Testis (tissue), 2 donors: ENCODE measurements at regions not wholly inside any gene's neighbourhood (a gene's known extent, or its start where the extent isn't known, plus 50 kb on each side); places are given as distances from the start of the nearest gene placed in this dataset.

ENCODE experiments used
- DNase-seq: peaks from one replicate; pipeline ENCODE4 v3.0.0-alpha.2; 2019
- H3K27ac ChIP-seq, 2 donors: fragments of 200-600 bp; sonication (generic); one replicate each; pipeline ENCODE4 v1.5.1; 2019
- H3K27me3 ChIP-seq: fragments of 200-600 bp; sonication (generic); one replicate; pipeline ENCODE4 v1.5.1; 2019
- H3K36me3 ChIP-seq: fragments of 200-600 bp; sonication (generic); one replicate; pipeline ENCODE4 v1.5.1; 2017; ENCODE audit warnings: low read depth; ENCODE audit errors: missing control alignments
- H3K4me1 ChIP-seq: fragments of 200-600 bp; sonication (generic); one replicate; pipeline ENCODE4 v1.5.1; 2019
- H3K4me3 ChIP-seq, 2 donors: fragments of 200-600 bp; sonication (generic); one replicate each; pipeline ENCODE4 v1.5.1; 2017 to 2019
- H3K9me3 ChIP-seq: fragments of 200-600 bp; sonication (generic); one replicate; pipeline ENCODE4 v1.5.1; 2017
- CTCF ChIP-seq, 3 experiments: fragments of 450-650 bp in 2 of 3; fragments of 200-600 bp in 1 of 3; sonication (generic) in 1 of 3; IDR thresholded peaks; one replicate each; pipeline ENCODE4 v1.5.1; 2016 to 2019; ENCODE audit warnings: antibody characterized with exemption in 3 of 3, mild to moderate bottlenecking in 2 of 3, moderate library complexity in 1 of 3
- POLR2A ChIP-seq: fragments of 450-650 bp; IDR thresholded peaks from one replicate; pipeline ENCODE4 v1.6.1; 2017; ENCODE audit warnings: antibody characterized with exemption, mild to moderate bottlenecking, moderate library complexity
- WGBS, 2 donors: methylation state at CpG; one replicate each; pipeline ENCODE4 v1.1.5; 2018; 5-methylcytosine and 5-hydroxymethylcytosine counted together
- intact Hi-C: fragments of 100-400 bp; cut with DNase I; formaldehyde crosslinking; loops from one replicate; pipeline ENCODE4 v1.15.1; 2023; ENCODE audit warnings: low total_unique reads

GRCh38 chr6:156556811-156557210 lies 220.4 kb upstream of the ARID1B start:
- Histone ChIP-seq H3K27me3 (no peaks in the 10 kb centered on the region), H3K36me3 (no peaks in the 10 kb centered on the region), H3K9me3 (no peaks in the 10 kb centered on the region), H3K4me1 (no peaks in the 10 kb centered on the region), H3K27ac (no peak overlapping the region), H3K4me3 (no peak overlapping the region)
- DNase-seq, result no peak
- TF ChIP-seq POLR2A, result no peak
- intact Hi-C loops, result no loop called here
- 91 to 94% methylated on average over 5 of the region's 5 CpGs for WGBS, 2 donors

- 94% methylated on average over 2 of the region's 2 CpGs for WGBS, 2 donors
- intact Hi-C loops, result no loop called here
Observed at GRCh38 chr6:156555116-156555515, 222.1 kb upstream of the ARID1B start.

GRCh38 chr6:156554160-156554559 lies 223.0 kb upstream of the ARID1B start:
- no peak for TF ChIP-seq CTCF (IDR thresholded peaks at IDR 0.05)
- TF ChIP-seq POLR2A, result no peak
- H3K27ac ChIP-seq, result no peak overlapping the region
- no peaks in the 10 kb centered on the region for H3K36me3 ChIP-seq
- DNase-seq, result no peak
- intact Hi-C loops, result no loop called here
- no peaks in the 10 kb centered on the region for H3K27me3 ChIP-seq
- no peak overlapping the region for H3K4me3 ChIP-seq
- WGBS, 2 donors, result 74 to 84% methylated on average over 5 of the region's 5 CpGs
- H3K9me3 ChIP-seq, result no peaks in the 10 kb centered on the region
- no peaks in the 10 kb centered on the region for H3K4me1 ChIP-seq

More at GRCh38 chr6:156555116-156555515, 222.1 kb upstream of the ARID1B start:
- Histone ChIP-seq H3K36me3 (no peaks in the 10 kb centered on the region), H3K4me1 (no peaks in the 10 kb centered on the region), H3K27ac (no peak overlapping the region), H3K27me3 (no peaks in the 10 kb centered on the region), H3K4me3 (no peak overlapping the region), H3K9me3 (no peaks in the 10 kb centered on the region)
- TF ChIP-seq CTCF (IDR thresholded peaks at IDR 0.05) (no peak), POLR2A (no peak)
- no peak for DNase-seq

- no peak overlapping the region for H3K4me3 ChIP-seq
- no peak overlapping the region for H3K27ac ChIP-seq
- H3K9me3 ChIP-seq, result no peaks in the 10 kb centered on the region
- WGBS, 2 donors, result 87 to 90% methylated on average over 9 of the region's 9 CpGs
- TF ChIP-seq POLR2A, result no peak
- TF ChIP-seq CTCF (IDR thresholded peaks at IDR 0.05), result no peak
- H3K4me1 ChIP-seq, result no peaks in the 10 kb centered on the region
- no peak for DNase-seq
- no peaks in the 10 kb centered on the region for H3K36me3 ChIP-seq
- intact Hi-C loops, result no loop called here
- H3K27me3 ChIP-seq, result no peaks in the 10 kb centered on the region
Observed at GRCh38 chr6:156552849-156553248, 224.3 kb upstream of the ARID1B start.

- no peaks in the 10 kb centered on the region for H3K9me3 ChIP-seq
- H3K4me3 ChIP-seq, result no peak overlapping the region
- intact Hi-C loops, result no loop called here
- 86 to 92% methylated on average over 4 of the region's 4 CpGs for WGBS, 2 donors
- no peak overlapping the region for H3K27ac ChIP-seq
- no peaks in the 10 kb centered on the region for H3K4me1 ChIP-seq
- H3K27me3 ChIP-seq, result no peaks in the 10 kb centered on the region
- no peaks in the 10 kb centered on the region for H3K36me3 ChIP-seq
- TF ChIP-seq CTCF (IDR thresholded peaks at IDR 0.05) (no peak), POLR2A (no peak)
- DNase-seq, result no peak
Observed at GRCh38 chr6:156550949-156551348, 226.2 kb upstream of the ARID1B start.
